Ishikawa (cell line): ENCODE measurements at regions not wholly inside any gene's neighbourhood (a gene's known extent, or its start where the extent isn't known, plus 50 kb on each side); places are given as distances from the start of the nearest gene placed in this dataset.

Source experiments
- CREB1 ChIP-seq: IDR thresholded peaks from 2 replicates; pipeline ENCODE4 v1.6.1; 2012; ENCODE audit warnings: low read depth
- EP300 ChIP-seq: IDR thresholded peaks from 2 replicates; pipeline ENCODE4 v1.6.1; 2012; ENCODE audit warnings: borderline replicate concordance
- FOXM1 ChIP-seq: IDR thresholded peaks from 2 replicates; pipeline ENCODE4 v1.6.1; 2012; ENCODE audit warnings: low read depth, borderline replicate concordance
- NFIC ChIP-seq: IDR thresholded peaks from 2 replicates; pipeline ENCODE4 v1.6.1; 2012
- RAD21 ChIP-seq: IDR thresholded peaks from 2 replicates; pipeline ENCODE4 v1.6.1; 2012; ENCODE audit warnings: low read depth
- TAF1 ChIP-seq: IDR thresholded peaks from 2 replicates; pipeline ENCODE4 v1.6.1; 2012; ENCODE audit warnings: low read depth, mild to moderate bottlenecking
- TF ChIP-seq, protein P1 (sequence below): IDR thresholded peaks from 2 replicates; pipeline ENCODE4 v1.6.1; 2012
- TF ChIP-seq, protein P2 (sequence below): IDR thresholded peaks from 2 replicates; pipeline ENCODE4 v1.6.1; 2012; ENCODE audit warnings: low read depth, mild to moderate bottlenecking
- TF ChIP-seq, protein P3 (sequence below): IDR thresholded peaks from 2 replicates; pipeline ENCODE4 v1.6.1; 2012

DNA sequence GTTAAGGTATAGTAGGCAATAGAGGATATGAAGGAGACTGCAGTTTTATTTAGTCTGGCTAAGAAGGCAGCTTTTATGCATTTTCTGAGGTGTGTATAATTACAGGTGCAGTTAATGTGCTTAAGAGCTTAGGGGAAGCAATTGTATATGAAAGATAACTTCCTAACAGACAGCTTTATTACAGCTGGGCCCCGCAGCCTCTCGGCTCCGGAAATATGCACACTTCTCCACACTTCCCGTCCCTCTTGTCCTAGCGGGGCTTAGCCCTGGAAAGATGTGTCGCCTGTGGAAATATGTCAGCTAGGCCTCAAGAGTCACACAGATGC is 178.4 kb upstream of the ARID1B start:
- TF ChIP-seq EP300, result no peak
- no peak for TF ChIP-seq RAD21
- TF ChIP-seq, protein P1, sequence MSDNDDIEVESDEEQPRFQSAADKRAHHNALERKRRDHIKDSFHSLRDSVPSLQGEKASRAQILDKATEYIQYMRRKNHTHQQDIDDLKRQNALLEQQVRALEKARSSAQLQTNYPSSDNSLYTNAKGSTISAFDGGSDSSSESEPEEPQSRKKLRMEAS, result no peak
- TF ChIP-seq TAF1, result no peak
- TF ChIP-seq CREB1, result no peak
- TF ChIP-seq, protein P2, sequence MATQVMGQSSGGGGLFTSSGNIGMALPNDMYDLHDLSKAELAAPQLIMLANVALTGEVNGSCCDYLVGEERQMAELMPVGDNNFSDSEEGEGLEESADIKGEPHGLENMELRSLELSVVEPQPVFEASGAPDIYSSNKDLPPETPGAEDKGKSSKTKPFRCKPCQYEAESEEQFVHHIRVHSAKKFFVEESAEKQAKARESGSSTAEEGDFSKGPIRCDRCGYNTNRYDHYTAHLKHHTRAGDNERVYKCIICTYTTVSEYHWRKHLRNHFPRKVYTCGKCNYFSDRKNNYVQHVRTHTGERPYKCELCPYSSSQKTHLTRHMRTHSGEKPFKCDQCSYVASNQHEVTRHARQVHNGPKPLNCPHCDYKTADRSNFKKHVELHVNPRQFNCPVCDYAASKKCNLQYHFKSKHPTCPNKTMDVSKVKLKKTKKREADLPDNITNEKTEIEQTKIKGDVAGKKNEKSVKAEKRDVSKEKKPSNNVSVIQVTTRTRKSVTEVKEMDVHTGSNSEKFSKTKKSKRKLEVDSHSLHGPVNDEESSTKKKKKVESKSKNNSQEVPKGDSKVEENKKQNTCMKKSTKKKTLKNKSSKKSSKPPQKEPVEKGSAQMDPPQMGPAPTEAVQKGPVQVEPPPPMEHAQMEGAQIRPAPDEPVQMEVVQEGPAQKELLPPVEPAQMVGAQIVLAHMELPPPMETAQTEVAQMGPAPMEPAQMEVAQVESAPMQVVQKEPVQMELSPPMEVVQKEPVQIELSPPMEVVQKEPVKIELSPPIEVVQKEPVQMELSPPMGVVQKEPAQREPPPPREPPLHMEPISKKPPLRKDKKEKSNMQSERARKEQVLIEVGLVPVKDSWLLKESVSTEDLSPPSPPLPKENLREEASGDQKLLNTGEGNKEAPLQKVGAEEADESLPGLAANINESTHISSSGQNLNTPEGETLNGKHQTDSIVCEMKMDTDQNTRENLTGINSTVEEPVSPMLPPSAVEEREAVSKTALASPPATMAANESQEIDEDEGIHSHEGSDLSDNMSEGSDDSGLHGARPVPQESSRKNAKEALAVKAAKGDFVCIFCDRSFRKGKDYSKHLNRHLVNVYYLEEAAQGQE, result no peak
- TF ChIP-seq FOXM1, result no peak
- TF ChIP-seq, protein P3, sequence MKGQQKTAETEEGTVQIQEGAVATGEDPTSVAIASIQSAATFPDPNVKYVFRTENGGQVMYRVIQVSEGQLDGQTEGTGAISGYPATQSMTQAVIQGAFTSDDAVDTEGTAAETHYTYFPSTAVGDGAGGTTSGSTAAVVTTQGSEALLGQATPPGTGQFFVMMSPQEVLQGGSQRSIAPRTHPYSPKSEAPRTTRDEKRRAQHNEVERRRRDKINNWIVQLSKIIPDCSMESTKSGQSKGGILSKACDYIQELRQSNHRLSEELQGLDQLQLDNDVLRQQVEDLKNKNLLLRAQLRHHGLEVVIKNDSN, result no peak
- no peak for TF ChIP-seq NFIC
